Cardiac fibroblast (primary cell): ENCODE measurements at regions not wholly inside any gene's neighbourhood (a gene's known extent, or its start where the extent isn't known, plus 50 kb on each side); places are given as distances from the start of the nearest gene placed in this dataset.

Source experiments
- DNase-seq, 2 donors: peaks; one replicate each; pipeline versions ENCODE4 v3.0.0 to v3.0.0-alpha.2; 2010; ENCODE audit warnings: low read depth in 2 of 2
- H3K4me3 ChIP-seq, 2 donors: replicated peaks in 1 of 2; 1 replicate in 1 of 2; 2 replicates in 1 of 2; pipeline ENCODE4 v1.5.1; 2011; ENCODE audit warnings: low read depth in 2 of 2, low read length in 2 of 2, mild to moderate bottlenecking in 2 of 2, moderate library complexity in 1 of 2
- CTCF ChIP-seq: IDR thresholded peaks from one replicate; pipeline ENCODE4 v1.5.1; 2011; ENCODE audit warnings: low read depth, mild to moderate bottlenecking, low read length, inconsistent platforms

- no peak overlapping the region for H3K4me3 ChIP-seq
- TF ChIP-seq CTCF: no peak
- no peak for DNase-seq
Observed at GRCh38 chr21:35099310-35099709, 50.2 kb upstream of the RUNX1 start.
